GM23338 (cell line): ENCODE measurements at regions not wholly inside any gene's neighbourhood (a gene's known extent, or its start where the extent isn't known, plus 50 kb on each side); places are given as distances from the start of the nearest gene placed in this dataset.

Experiments used
- ATAC-seq: fragments of 200-7000 bp; cut with Tn5 transposase; 3 replicates; pipeline ENCODE4 v1.9.1; 2020
- DNase-seq: peaks from one replicate; pipeline ENCODE4 v3.0.0-alpha.2; 2015; ENCODE audit warnings: low spot score
- H2AFZ ChIP-seq: fragments of 200-600 bp; sonication (generic); 2 replicates; pipeline ENCODE4 v1.8.0; 2016; ENCODE audit warnings: antibody characterized with exemption, mild to moderate bottlenecking, moderate library complexity
- H3F3A ChIP-seq: fragments of 200-600 bp; sonication (generic); replicated peaks from 2 replicates; pipeline ENCODE4 v1.8.0; 2017; ENCODE audit warnings: antibody characterized with exemption, mixed run types, low read depth
- H3K27ac ChIP-seq: fragments of 200-600 bp; sonication (generic); 2 replicates; pipeline ENCODE4 v1.6.1; 2016; ENCODE audit warnings: low read depth
- H3K27me3 ChIP-seq: fragments of 200-600 bp; sonication (generic); 2 replicates; pipeline ENCODE4 v1.8.0; 2016; ENCODE audit warnings: mild to moderate bottlenecking, mixed run types, moderate library complexity; ENCODE audit not compliant: insufficient read depth
- H3K36me3 ChIP-seq: fragments of 200-600 bp; sonication (generic); 2 replicates; pipeline ENCODE4 v1.8.0; 2016; ENCODE audit warnings: mild to moderate bottlenecking; ENCODE audit not compliant: insufficient read depth
- H3K4me1 ChIP-seq: fragments of 200-600 bp; sonication (generic); 2 replicates; pipeline ENCODE4 v1.8.0; 2016; ENCODE audit warnings: mild to moderate bottlenecking, moderate library complexity; ENCODE audit not compliant: insufficient read depth
- H3K4me2 ChIP-seq: fragments of 200-600 bp; sonication (generic); 2 replicates; pipeline ENCODE4 v1.7.1; 2017; ENCODE audit warnings: mixed run types
- H3K4me3 ChIP-seq: fragments of 200-600 bp; sonication (generic); 2 replicates; pipeline ENCODE4 v1.6.1; 2016; ENCODE audit warnings: mixed run types
- H3K79me2 ChIP-seq: fragments of 200-600 bp; sonication (generic); replicated peaks from 2 replicates; pipeline ENCODE4 v1.8.0; 2017; ENCODE audit warnings: mild to moderate bottlenecking; ENCODE audit not compliant: insufficient read depth
- H3K9me2 ChIP-seq: fragments of 200-600 bp; sonication (generic); 2 replicates; pipeline ENCODE4 v1.8.0; 2017; ENCODE audit not compliant: insufficient read depth
- H4K20me1 ChIP-seq: fragments of 200-600 bp; sonication (generic); replicated peaks from 2 replicates; pipeline ENCODE4 v1.8.0; 2017; ENCODE audit warnings: mild to moderate bottlenecking; ENCODE audit not compliant: insufficient read depth
- H3K27ac Mint-ChIP-seq: 2 replicates; pipeline ENCODE4 v1.8.0; 2020; ENCODE audit warnings: inconsistent platforms, mild to moderate bottlenecking, moderate library complexity, mixed read lengths
- H3K27me3 Mint-ChIP-seq: 3 replicates; pipeline ENCODE4 v1.8.0; 2022; ENCODE audit warnings: low read depth, mild to moderate bottlenecking, moderate library complexity, mixed read lengths, inconsistent platforms; ENCODE audit not compliant: insufficient read depth, poor library complexity
- H3K36me3 Mint-ChIP-seq: 3 replicates; pipeline ENCODE4 v1.8.0; 2021; ENCODE audit warnings: low read depth, mild to moderate bottlenecking, inconsistent platforms, moderate library complexity, mixed read lengths
- H3K4me1 Mint-ChIP-seq: 3 replicates; pipeline ENCODE4 v1.8.0; 2020; ENCODE audit warnings: mild to moderate bottlenecking, inconsistent platforms, mixed read lengths
- H3K4me3 Mint-ChIP-seq: 3 replicates; pipeline ENCODE4 v1.8.0; 2021; ENCODE audit warnings: moderate library complexity, mild to moderate bottlenecking, inconsistent platforms, mixed read lengths
- H3K9me3 Mint-ChIP-seq: 3 replicates; pipeline ENCODE4 v1.8.0; 2020; ENCODE audit warnings: moderate library complexity, mild to moderate bottlenecking, inconsistent platforms, mixed read lengths
- CREB1 ChIP-seq: fragments of 250-450 bp; sonication (Bioruptor Pico); IDR thresholded peaks from 2 replicates; pipeline ENCODE4 v1.5.0; 2020; ENCODE audit warnings: low read depth, mild to moderate bottlenecking, moderate library complexity
- CTCF ChIP-seq, 2 experiments: fragments of 200-600 bp in 1 of 2; sonication (generic) in 1 of 2; conservative IDR thresholded peaks; 2 replicates each; pipeline versions ENCODE4 v1.5.1 to v1.6.1; 2016 to 2017; ENCODE audit warnings: antibody characterized with exemption in 2 of 2, low read depth in 2 of 2, mild to moderate bottlenecking in 2 of 2, moderate library complexity in 1 of 2
- ETS1 ChIP-seq: IDR thresholded peaks from 2 replicates; pipeline ENCODE4 v1.6.1; 2016; ENCODE audit warnings: antibody characterized with exemption
- EZH2 ChIP-seq: fragments of 200-600 bp; sonication (generic); IDR thresholded peaks from one replicate; pipeline ENCODE4 v1.8.0; 2017; ENCODE audit warnings: antibody characterized with exemption, mild to moderate bottlenecking, low read depth; ENCODE audit not compliant: unreplicated experiment
- EZH2phosphoT487 ChIP-seq: fragments of 200-600 bp; sonication (generic); IDR thresholded peaks from one replicate; pipeline ENCODE4 v1.8.1; 2018; ENCODE audit warnings: antibody characterized with exemption; ENCODE audit not compliant: unreplicated experiment
- JUNB ChIP-seq: IDR thresholded peaks from one replicate; pipeline ENCODE4 v1.6.1; 2016; ENCODE audit warnings: antibody characterized with exemption; ENCODE audit not compliant: unreplicated experiment
- NANOG ChIP-seq: IDR thresholded peaks from 2 replicates; pipeline ENCODE4 v1.6.1; 2016; ENCODE audit warnings: antibody characterized with exemption, borderline replicate concordance
- POLR2AphosphoS5 ChIP-seq: IDR thresholded peaks from 2 replicates; pipeline ENCODE4 v1.6.1; 2016; ENCODE audit warnings: antibody characterized with exemption, low read depth
- REST ChIP-seq: IDR thresholded peaks from one replicate; pipeline ENCODE4 v1.6.1; 2018; ENCODE audit warnings: antibody characterized with exemption; ENCODE audit not compliant: unreplicated experiment
- STAT1 ChIP-seq: IDR thresholded peaks from one replicate; pipeline ENCODE4 v1.6.1; 2016; ENCODE audit warnings: antibody characterized with exemption; ENCODE audit not compliant: unreplicated experiment
- ZNF114 ChIP-seq: fragments of 250-450 bp; sonication (Bioruptor Pico); IDR thresholded peaks from 2 replicates; pipeline ENCODE4 v1.5.0; 2020; ENCODE audit warnings: mild to moderate bottlenecking, moderate library complexity
- ZNF331 ChIP-seq: fragments of 250-450 bp; sonication (Bioruptor Pico); IDR thresholded peaks from 2 replicates; pipeline ENCODE4 v1.5.0; 2020; ENCODE audit warnings: low read depth, mild to moderate bottlenecking, moderate library complexity
- ZNF462 ChIP-seq: fragments of 250-450 bp; sonication (Bioruptor Pico); IDR thresholded peaks from 2 replicates; pipeline ENCODE4 v1.5.0; 2020; ENCODE audit warnings: mild to moderate bottlenecking, moderate library complexity

- H3K27ac Mint-ChIP-seq = no peak overlapping the region
- Histone ChIP-seq H3K27me3 (no peaks in the 10 kb centered on the region), H3K79me2 (no peaks in the 10 kb centered on the region), H3K36me3 (no peaks in the 10 kb centered on the region), H3F3A (0 out of 2 replicates have a peak, but pooled peaks cover 6% of the 10 kb centered on the region), H4K20me1 (no peaks in the 10 kb centered on the region), H3K9me2 (peaks cover 6% of the 10 kb centered on the region; the same call in 1 of the 2 replicates), H3K27ac (no peak overlapping the region), H2AFZ (peak overlapping the region; percentile 32; the same call in 1 of the 2 replicates), H3K4me1 (peaks cover 38% of the 10 kb centered on the region; the same call in 1 of the 2 replicates), H3K4me3 (no peak overlapping the region), H3K4me2 (no peak overlapping the region)
- DNase-seq (no peak), ATAC-seq (no peak)
- H3K36me3 Mint-ChIP-seq = no peaks in the 10 kb centered on the region
- H3K4me1 Mint-ChIP-seq = peaks cover 31% of the 10 kb centered on the region
- no peaks in the 10 kb centered on the region for H3K9me3 Mint-ChIP-seq
- no peak overlapping the region for H3K4me3 Mint-ChIP-seq
- peaks cover 10% of the 10 kb centered on the region for H3K27me3 Mint-ChIP-seq
- TF ChIP-seq STAT1 = no peak
- no peak for TF ChIP-seq REST
- TF ChIP-seq NANOG = no peak
- TF ChIP-seq ETS1 = no peak
- no peak for TF ChIP-seq ZNF331 (CRISPR knock-in tag)
- no peak for TF ChIP-seq CREB1
- TF ChIP-seq EZH2 = no peak
- no peak for TF ChIP-seq ZNF462 (CRISPR knock-in tag)
- TF ChIP-seq EZH2phosphoT487 = no peak
- no peak for TF ChIP-seq CTCF (conservative IDR thresholded peaks at IDR 0.05; ENCODE audit: low read depth in 2 of 2)
- TF ChIP-seq JUNB = no peak
- no peak for TF ChIP-seq ZNF114
- TF ChIP-seq POLR2AphosphoS5 = no peak
Observed at GRCh38 chr20:56828402-56828801, 199.3 kb downstream of the TFAP2C start.
